ENCODE measurements at regions not wholly inside any gene's neighbourhood (a gene's known extent, or its start where the extent isn't known, plus 50 kb on each side); places are given as distances from the start of the nearest gene placed in this dataset.

DNA sequence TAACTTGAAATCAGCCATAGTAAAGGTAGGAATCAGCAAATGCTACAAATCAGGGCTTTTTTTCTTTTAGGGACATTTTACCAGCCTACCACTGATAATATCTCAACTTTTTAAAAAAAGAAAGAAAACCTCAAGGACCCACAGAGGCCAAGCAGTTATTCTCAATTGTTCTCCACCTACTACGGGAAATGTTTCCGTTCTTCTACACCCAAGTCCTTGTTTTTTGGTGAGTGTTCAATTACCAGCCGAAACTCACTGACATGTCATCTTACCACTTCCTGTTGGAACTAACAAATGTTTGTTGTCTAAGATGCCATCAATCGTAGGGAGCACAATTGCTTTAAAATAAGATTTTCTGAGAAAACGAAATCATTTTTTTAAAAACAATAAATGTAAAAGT, 50.2 kb upstream of the CDK1 start:
- TF ChIP-seq TCF12 (IDR thresholded peaks at IDR 0.05; ENCODE audit: low read depth) (no peak), REST (IDR thresholded peaks at IDR 0.05; ENCODE audit: low read depth) (no peak), TEAD4 (IDR thresholded peaks at IDR 0.05) (no peak), EP300 (IDR thresholded peaks at IDR 0.05; ENCODE audit: borderline replicate concordance) (no peak), USF1 (IDR thresholded peaks at IDR 0.05) (no peak), ZBTB7A (IDR thresholded peaks at IDR 0.05; ENCODE audit: low read depth) (no peak), EGR1 (IDR thresholded peaks at IDR 0.05) (no peak), YY1 (IDR thresholded peaks at IDR 0.05; ENCODE audit: low read depth) (no peak), FOXM1 (IDR thresholded peaks at IDR 0.05; ENCODE audit: borderline replicate concordance, low read depth) (no peak)

DNA sequence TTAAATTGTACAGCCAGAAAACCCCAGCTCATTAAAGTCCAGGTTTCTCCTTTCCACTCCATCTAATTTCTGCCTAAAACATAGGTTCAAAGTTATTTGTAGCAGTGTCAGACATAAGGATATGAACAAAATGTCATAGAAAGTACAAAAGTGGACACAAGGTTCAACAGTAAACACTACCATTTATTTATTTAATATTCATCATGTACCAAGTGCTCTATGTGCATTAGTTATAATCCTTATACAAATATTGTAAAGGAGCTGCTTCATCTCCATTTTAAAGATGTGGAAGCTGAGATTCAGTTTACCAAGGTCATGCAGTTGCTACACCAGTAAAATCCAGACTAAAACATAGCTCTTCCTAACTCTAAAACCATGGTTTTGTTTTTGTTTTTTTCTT, 52.0 kb upstream of the CDK1 start:
- TF ChIP-seq ZBTB7A (IDR thresholded peaks at IDR 0.05; ENCODE audit: low read depth) (no peak), NFIC (IDR thresholded peaks at IDR 0.05) (no peak), RAD21 (IDR thresholded peaks at IDR 0.05; ENCODE audit: low read depth) (no peak), REST (IDR thresholded peaks at IDR 0.05; ENCODE audit: low read depth) (no peak), USF1 (IDR thresholded peaks at IDR 0.05) (no peak), EP300 (IDR thresholded peaks at IDR 0.05; ENCODE audit: borderline replicate concordance) (no peak), TEAD4 (IDR thresholded peaks at IDR 0.05) (no peak), CEBPB (IDR thresholded peaks at IDR 0.05) (no peak), YY1 (IDR thresholded peaks at IDR 0.05; ENCODE audit: low read depth) (no peak), EGR1 (IDR thresholded peaks at IDR 0.05) (no peak), FOXM1 (IDR thresholded peaks at IDR 0.05; ENCODE audit: borderline replicate concordance, low read depth) (no peak), TAF1 (IDR thresholded peaks at IDR 0.05; ENCODE audit: low read depth) (no peak), MAX (IDR thresholded peaks at IDR 0.05) (no peak), CREB1 (IDR thresholded peaks at IDR 0.05; ENCODE audit: low read depth) (no peak)

- TF ChIP-seq TEAD4 (IDR thresholded peaks at IDR 0.05) (no peak), YY1 (IDR thresholded peaks at IDR 0.05; ENCODE audit: low read depth) (no peak), TCF12 (IDR thresholded peaks at IDR 0.05; ENCODE audit: low read depth) (no peak), USF1 (IDR thresholded peaks at IDR 0.05) (no peak), ZBTB7A (IDR thresholded peaks at IDR 0.05; ENCODE audit: low read depth) (no peak), MAX (IDR thresholded peaks at IDR 0.05) (no peak), EGR1 (IDR thresholded peaks at IDR 0.05) (no peak), REST (IDR thresholded peaks at IDR 0.05; ENCODE audit: low read depth) (no peak), NFIC (IDR thresholded peaks at IDR 0.05) (no peak), TAF1 (IDR thresholded peaks at IDR 0.05; ENCODE audit: low read depth) (no peak), CEBPB (IDR thresholded peaks at IDR 0.05) (no peak), FOXM1 (IDR thresholded peaks at IDR 0.05; ENCODE audit: borderline replicate concordance, low read depth) (no peak), CREB1 (IDR thresholded peaks at IDR 0.05; ENCODE audit: low read depth) (no peak), EP300 (IDR thresholded peaks at IDR 0.05; ENCODE audit: borderline replicate concordance) (no peak), RAD21 (IDR thresholded peaks at IDR 0.05; ENCODE audit: low read depth) (no peak)
These were observed 55.7 kb upstream of the CDK1 start for GRCh38 chr10:60722623-60723022.

DNA sequence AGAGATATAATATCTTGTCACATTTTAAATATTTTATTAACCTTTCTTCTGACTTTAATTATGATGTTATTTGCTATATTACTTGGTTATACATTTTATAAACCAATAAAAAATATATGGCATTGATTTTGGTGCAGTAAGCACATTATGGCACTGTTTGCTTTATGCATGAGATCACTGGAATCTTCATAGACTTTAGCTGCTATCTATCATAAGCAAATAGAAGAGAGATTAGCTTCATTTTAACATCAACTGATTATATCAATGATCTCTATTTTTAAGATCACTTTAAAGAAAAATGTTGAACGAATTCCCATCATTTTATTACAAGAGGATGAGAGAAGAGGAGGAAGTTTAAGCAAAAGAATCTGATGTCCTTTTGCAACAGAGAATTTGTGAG, 58.6 kb upstream of the CDK1 start:
- TF ChIP-seq YY1 (IDR thresholded peaks at IDR 0.05; ENCODE audit: low read depth), result no peak
- no peak for TF ChIP-seq CEBPB (IDR thresholded peaks at IDR 0.05)
